SK-N-SH treated with all-trans-retinoic acid at 6 μM for 48 hours (cell line): ENCODE measurements at regions not wholly inside any gene's neighbourhood (a gene's known extent, or its start where the extent isn't known, plus 50 kb on each side); places are given as distances from the start of the nearest gene placed in this dataset.

Experiments
- GLIS3 ChIP-seq: fragments of 250-450 bp; sonication (Bioruptor Pico); IDR thresholded peaks from 2 replicates; pipeline ENCODE4 v1.5.0; 2020; ENCODE audit warnings: mild to moderate bottlenecking, moderate library complexity
- TOX ChIP-seq: fragments of 250-450 bp; sonication (Bioruptor Pico); IDR thresholded peaks from 2 replicates; pipeline ENCODE4 v1.8.0; 2021; ENCODE audit warnings: mild to moderate bottlenecking, moderate library complexity, borderline replicate concordance
- ZFP3 ChIP-seq: fragments of 250-450 bp; sonication (Bioruptor Pico); IDR thresholded peaks from 2 replicates; pipeline ENCODE4 v1.5.0; 2020; ENCODE audit warnings: mild to moderate bottlenecking, moderate library complexity
- ZFP30 ChIP-seq: fragments of 450-650 bp; formaldehyde crosslinking; IDR thresholded peaks from 2 replicates; pipeline ENCODE4 v1.5.0; 2022; ENCODE audit warnings: mild to moderate bottlenecking, moderate library complexity
- ZNF8 ChIP-seq: fragments of 450-650 bp; formaldehyde crosslinking; IDR thresholded peaks from 2 replicates; pipeline ENCODE4 v1.5.0; 2020; ENCODE audit warnings: mild to moderate bottlenecking, moderate library complexity
- TF ChIP-seq, protein P1 (sequence below): fragments of 250-450 bp; sonication (Bioruptor Pico); IDR thresholded peaks from 2 replicates; pipeline ENCODE4 v1.8.0; 2021; ENCODE audit warnings: low read depth, mild to moderate bottlenecking, moderate library complexity, borderline replicate concordance

DNA sequence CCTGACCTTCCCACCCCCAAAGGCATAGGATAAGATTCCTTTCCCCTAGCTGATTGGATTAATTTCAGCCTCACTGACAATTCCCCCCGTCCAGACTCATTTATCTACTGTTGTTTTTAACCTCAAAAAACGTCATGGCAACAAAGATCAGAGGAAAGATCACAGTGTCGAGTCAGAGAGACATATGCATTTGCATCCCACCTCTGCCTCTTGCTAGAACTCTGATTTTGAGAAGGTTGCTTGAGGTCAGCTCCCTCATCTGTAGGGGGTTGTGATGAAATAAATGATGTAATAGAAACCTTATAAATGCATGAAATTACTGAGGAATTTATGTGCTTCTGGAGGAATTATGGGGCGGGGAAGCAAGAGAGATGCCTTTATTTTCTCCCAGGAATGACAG lies 53.3 kb upstream of the SYN3 start:
- TF ChIP-seq ZNF8 (no peak), ZFP3 (CRISPR knock-in tag) (no peak), TOX (CRISPR knock-in tag) (no peak), GLIS3 (no peak), ZFP30 (CRISPR knock-in tag) (no peak)
- TF ChIP-seq, protein P1, sequence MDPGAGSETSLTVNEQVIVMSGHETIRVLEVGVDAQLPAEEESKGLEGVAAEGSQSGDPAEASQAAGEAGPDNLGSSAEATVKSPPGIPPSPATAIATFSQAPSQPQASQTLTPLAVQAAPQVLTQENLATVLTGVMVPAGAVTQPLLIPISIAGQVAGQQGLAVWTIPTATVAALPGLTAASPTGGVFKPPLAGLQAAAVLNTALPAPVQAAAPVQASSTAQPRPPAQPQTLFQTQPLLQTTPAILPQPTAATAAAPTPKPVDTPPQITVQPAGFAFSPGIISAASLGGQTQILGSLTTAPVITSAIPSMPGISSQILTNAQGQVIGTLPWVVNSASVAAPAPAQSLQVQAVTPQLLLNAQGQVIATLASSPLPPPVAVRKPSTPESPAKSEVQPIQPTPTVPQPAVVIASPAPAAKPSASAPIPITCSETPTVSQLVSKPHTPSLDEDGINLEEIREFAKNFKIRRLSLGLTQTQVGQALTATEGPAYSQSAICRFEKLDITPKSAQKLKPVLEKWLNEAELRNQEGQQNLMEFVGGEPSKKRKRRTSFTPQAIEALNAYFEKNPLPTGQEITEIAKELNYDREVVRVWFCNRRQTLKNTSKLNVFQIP (CRISPR knock-in tag) = no peak
